Astrocyte (in vitro differentiated cells and primary cell): ENCODE measurements at regions not wholly inside any gene's neighbourhood (a gene's known extent, or its start where the extent isn't known, plus 50 kb on each side); places are given as distances from the start of the nearest gene placed in this dataset.

ENCODE experiments used
- EZH2 ChIP-seq: IDR thresholded peaks from 2 replicates; pipeline ENCODE4 v1.6.1; 2012; ENCODE audit warnings: mild to moderate bottlenecking, low read length, inconsistent platforms; ENCODE audit not compliant: insufficient read depth
- TF ChIP-seq, protein P1 (sequence below): IDR thresholded peaks from 2 replicates; pipeline ENCODE4 v1.5.1; 2011; ENCODE audit warnings: low read depth, mild to moderate bottlenecking, inconsistent platforms, low read length, moderate library complexity; ENCODE audit not compliant: insufficient read depth

GRCh38 chr11:79990141-79990540 lies 549.3 kb upstream of the TENM4 start:
- TF ChIP-seq, protein P1, sequence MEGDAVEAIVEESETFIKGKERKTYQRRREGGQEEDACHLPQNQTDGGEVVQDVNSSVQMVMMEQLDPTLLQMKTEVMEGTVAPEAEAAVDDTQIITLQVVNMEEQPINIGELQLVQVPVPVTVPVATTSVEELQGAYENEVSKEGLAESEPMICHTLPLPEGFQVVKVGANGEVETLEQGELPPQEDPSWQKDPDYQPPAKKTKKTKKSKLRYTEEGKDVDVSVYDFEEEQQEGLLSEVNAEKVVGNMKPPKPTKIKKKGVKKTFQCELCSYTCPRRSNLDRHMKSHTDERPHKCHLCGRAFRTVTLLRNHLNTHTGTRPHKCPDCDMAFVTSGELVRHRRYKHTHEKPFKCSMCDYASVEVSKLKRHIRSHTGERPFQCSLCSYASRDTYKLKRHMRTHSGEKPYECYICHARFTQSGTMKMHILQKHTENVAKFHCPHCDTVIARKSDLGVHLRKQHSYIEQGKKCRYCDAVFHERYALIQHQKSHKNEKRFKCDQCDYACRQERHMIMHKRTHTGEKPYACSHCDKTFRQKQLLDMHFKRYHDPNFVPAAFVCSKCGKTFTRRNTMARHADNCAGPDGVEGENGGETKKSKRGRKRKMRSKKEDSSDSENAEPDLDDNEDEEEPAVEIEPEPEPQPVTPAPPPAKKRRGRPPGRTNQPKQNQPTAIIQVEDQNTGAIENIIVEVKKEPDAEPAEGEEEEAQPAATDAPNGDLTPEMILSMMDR, result no peak
- no peak for TF ChIP-seq EZH2
